DOHH2 (cell line): ENCODE measurements at regions not wholly inside any gene's neighbourhood (a gene's known extent, or its start where the extent isn't known, plus 50 kb on each side); places are given as distances from the start of the nearest gene placed in this dataset.

ENCODE experiments used
- EZH2phosphoT487 ChIP-seq: fragments of 200-600 bp; sonication (generic); IDR thresholded peaks from 2 replicates; pipeline ENCODE4 v1.6.1; 2017; ENCODE audit warnings: borderline replicate concordance, mild to moderate bottlenecking, antibody characterized with exemption, low read length, moderate library complexity, mixed read lengths
- TF ChIP-seq, protein P1 (sequence below): fragments of 200-600 bp; sonication (generic); IDR thresholded peaks from one replicate; pipeline ENCODE4 v1.5.1; 2014; ENCODE audit warnings: antibody characterized with exemption, mild to moderate bottlenecking, low read depth, low read length; ENCODE audit not compliant: poor library complexity, severe bottlenecking

DNA sequence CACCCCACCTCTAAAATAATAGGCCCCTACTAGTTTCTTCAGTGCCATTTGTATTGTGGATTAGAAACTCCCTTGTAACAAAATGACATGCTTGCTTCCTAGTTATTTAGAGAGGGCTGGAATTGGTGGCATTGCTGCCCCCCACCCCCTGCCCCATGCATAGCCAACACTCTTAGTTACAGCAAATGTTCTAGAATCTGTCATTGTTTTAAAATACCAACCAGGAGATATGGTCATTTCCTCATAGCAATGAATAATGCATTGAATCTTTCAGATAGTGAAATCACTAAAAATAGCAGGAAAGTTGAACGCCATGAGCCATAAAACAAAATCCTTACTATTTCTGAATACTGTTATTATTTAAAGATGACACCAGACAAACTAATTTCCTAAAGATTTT, 292.5 kb downstream of the ARPP21 start:
- TF ChIP-seq, protein P1, sequence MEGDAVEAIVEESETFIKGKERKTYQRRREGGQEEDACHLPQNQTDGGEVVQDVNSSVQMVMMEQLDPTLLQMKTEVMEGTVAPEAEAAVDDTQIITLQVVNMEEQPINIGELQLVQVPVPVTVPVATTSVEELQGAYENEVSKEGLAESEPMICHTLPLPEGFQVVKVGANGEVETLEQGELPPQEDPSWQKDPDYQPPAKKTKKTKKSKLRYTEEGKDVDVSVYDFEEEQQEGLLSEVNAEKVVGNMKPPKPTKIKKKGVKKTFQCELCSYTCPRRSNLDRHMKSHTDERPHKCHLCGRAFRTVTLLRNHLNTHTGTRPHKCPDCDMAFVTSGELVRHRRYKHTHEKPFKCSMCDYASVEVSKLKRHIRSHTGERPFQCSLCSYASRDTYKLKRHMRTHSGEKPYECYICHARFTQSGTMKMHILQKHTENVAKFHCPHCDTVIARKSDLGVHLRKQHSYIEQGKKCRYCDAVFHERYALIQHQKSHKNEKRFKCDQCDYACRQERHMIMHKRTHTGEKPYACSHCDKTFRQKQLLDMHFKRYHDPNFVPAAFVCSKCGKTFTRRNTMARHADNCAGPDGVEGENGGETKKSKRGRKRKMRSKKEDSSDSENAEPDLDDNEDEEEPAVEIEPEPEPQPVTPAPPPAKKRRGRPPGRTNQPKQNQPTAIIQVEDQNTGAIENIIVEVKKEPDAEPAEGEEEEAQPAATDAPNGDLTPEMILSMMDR, result no peak
- no peak for TF ChIP-seq EZH2phosphoT487
